GM21619 (cell line): ENCODE measurements at regions not wholly inside any gene's neighbourhood (a gene's known extent, or its start where the extent isn't known, plus 50 kb on each side); places are given as distances from the start of the nearest gene placed in this dataset.

Source experiments
- ATAC-seq: cut with Tn5 transposase; IDR thresholded peaks from one replicate; pipeline ENCODE4 v1.9.1; 2021; ENCODE audit not compliant: unreplicated experiment

DNA sequence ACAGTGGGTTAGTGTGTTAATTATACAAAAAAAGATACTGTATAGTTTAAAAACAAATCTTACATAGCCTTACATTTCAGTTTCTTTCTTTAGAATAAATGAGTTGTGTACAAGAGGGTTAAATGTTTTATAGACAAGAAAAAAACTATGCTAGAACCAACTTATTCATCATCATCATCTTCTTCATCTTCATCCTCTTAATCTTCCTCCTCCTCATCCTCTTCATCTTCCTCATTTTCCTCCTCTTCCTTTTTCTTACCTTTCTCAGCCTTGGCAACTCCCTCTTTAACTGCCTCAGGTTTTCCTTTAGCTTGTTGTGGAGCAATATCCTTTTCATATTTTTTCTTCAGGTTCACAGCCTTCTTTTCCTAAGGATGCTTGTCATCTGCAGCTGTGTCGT is 53.7 kb downstream of the RPS12 start:
- ATAC-seq = no peak

- ATAC-seq = peak; percentile 100
Observed at GRCh38 chr6:132872923-132873322, 58.6 kb downstream of the RPS12 start.

GRCh38 chr6:132877003-132877402 is 62.6 kb downstream of the RPS12 start:
- no peak for ATAC-seq

DNA sequence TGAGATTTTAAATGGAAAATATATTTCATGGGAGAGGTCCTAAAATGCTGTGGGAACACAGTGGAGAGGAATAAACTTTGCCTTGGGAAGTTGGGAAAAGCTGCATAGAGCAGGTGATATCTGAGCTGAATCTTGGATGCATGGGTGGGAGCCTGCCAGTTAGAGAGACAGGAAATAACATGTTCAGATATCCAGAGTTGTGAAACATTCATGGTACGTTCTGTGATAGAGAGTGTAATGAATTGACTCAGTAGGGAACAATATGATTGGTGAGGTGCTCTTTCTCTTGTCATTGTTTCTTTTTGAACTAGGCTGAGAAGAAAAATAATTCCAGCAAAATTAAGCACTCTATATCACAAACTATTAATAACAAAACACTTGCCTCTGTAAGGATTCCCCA is 72.8 kb downstream of the RPS12 start:
- ATAC-seq = no peak

- ATAC-seq = no peak
Observed at GRCh38 chr6:132888701-132889100, 74.3 kb downstream of the RPS12 start.

GRCh38 chr6:132892929-132893771 is 78.8 kb downstream of the RPS12 start:
- no peak for ATAC-seq

DNA sequence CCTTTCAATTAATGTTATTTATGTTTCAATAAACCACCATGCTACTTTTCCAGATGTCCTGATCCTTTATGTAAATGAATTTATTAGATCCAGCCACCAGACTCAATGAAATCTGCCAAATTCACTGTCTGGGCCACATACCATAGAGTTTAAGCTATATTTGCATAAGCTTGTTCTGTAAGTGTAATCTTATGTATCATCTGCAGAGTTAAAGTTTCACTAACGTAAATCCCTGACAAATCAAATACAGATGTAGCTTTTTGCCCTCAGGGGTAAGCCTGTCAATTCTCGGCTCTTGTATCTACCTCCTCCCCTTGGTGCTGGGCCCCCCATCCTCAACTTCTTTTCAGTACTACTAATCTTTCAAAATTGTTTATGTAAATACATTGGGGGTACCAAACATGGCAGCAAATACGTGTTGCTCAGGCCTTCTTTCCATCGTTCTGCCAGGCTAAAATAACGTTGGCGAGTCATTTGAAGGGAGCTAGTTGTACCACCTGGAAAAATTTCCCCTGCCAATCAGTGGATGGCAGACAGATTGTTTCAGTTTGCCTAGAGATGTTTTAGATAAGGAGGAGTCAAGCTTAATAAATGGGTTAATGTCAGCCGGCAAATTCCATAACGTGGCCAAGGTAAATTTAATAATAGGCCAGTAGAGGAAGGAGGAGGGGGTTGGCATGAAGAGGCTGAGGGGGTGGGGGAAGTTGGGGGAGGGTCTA is 79.6 kb downstream of the RPS12 start:
- ATAC-seq = no peak

DNA sequence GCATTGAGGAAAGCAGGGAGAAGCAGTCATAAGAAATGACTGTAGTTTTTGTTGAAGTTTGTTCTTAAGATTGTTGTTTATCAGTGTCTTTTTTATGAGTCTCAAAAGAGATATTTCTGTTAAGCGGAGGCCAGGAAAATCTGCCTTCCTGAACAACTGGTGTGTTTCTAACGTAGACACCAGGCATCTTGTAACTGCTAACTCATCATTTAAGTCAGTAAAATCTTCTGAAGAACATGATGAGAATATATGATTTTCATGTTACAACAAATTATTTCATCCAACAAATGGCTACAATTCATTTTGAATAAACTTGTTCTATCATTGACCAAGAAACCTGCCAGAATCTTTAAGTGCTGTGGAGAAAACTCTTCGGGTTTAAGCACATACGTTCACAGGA is 84.0 kb downstream of the RPS12 start:
- ATAC-seq = no peak

- no peak for ATAC-seq
Observed at GRCh38 chr6:132900849-132901248, 86.5 kb downstream of the RPS12 start.

GRCh38 chr6:132902901-132903300 is 88.5 kb downstream of the RPS12 start:
- no peak for ATAC-seq

DNA sequence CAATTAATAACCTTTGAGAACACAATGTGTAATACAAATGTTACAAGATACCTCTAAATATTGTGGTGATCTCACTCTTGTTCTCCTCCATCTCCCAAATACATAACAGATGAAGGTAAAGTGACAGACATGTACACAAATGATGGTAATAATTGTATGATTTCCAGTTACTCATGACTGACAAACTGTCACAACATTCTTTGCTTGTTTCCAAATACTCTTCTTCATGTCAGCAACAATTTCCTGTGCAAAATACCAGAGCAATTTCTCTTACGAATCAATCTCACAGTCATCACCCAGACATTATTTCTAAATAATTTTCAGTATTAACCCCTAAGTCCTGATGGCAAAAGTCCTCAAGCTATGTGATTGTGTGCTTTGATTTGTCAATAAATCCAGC is 92.9 kb downstream of the RPS12 start:
- no peak for ATAC-seq

GRCh38 chr6:132907914-132908313 is 93.5 kb downstream of the RPS12 start:
- no peak for ATAC-seq

- ATAC-seq = no peak
Observed at GRCh38 chr6:132909742-132910141, 95.4 kb downstream of the RPS12 start.

DNA sequence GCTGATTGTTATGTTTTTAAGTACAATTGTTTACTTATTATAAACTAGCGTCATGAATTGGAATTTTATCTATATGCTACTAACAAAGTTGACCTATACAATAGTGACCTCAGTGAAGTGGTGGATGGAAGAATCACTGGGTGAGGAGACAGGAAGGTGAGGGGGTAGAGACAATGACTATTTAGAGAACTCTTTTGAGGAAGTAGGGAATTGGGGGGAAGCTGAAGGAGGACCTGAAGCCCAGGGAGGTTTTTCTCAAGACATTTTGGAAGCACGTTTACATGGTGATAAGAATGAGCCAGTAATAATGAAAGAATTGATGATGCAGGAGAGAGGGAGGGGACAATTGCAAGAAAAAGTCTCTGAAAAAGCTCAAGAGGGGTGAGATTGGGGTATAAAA is 96.4 kb downstream of the RPS12 start:
- ATAC-seq = no peak

DNA sequence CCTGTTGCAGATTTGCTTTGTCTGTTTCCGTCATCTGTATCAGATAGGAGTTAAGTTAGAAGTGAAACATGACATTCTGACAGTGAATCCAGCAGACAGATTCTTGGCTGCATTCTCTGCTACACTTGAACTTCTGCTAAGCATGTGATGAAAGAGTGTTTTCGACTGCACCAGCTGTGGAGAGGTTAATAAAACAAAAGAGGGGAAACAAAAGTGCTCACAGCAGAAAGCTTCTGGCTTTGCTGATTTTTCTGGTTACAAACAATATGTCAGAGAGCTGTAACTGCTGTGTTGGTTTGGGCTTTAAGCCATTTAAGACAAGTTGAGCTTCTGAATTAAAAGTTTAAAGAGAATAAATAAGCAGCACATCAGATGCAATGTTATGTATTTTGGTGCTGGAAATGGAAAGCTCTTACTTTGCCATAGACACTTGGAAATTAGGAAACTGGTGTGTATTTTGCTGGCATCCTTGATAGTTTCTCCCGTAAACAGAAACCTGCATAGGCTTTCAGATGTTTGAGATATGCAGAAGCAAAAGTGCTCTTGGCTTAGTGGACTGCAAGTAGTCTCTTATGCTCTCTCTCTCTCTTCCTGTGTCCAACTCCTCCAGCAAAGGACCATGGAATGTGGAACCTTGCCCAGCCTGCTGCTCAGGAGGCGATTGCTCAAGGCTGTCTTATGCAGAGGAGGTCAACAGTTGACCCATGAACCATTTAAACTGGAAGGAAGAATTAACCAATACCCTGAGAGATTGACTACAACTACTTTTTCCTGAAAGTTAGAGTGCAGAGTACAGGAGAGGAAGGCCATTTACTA is 104.9 kb downstream of the RPS12 start:
- ATAC-seq = no peak

GRCh38 chr6:132927713-132928112 is 113.3 kb downstream of the RPS12 start:
- ATAC-seq = no peak

DNA sequence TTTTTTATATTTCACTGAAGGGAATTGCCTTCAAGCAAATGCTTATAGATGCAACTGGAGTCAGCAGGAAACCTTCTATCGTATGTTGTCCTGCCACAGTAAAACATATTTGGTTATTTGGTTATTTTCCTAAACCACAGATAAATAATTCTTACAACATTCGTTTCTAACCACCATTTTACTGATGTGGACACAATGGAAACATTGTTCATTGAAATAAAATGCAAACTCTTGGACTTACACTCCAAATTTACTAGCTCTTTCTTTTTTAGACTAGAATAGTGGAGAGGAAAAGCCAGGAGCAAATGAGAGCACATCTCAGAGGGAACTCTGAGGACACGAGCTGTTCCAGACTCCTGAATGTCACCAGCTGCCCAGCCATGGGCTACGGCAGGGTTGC is 114.8 kb downstream of the RPS12 start:
- ATAC-seq = no peak

DNA sequence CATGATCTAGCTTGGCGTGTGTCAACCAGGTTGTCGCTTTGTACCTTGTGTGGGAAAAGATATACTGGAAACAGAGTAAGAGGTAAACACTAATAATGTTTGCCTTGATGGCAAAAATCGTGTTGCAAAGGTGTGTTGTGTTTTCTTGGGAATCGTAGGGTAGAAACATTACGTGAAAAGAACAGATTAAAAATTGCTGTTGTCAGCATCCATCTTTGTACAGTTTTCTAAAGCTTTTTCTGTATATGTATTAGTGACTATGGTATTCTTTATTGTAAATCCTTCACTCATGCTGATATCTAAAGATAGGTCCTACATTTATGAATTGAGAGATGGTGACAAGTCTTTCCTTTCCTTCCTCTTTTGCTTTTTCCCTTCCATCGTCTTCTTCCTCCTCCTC is 116.9 kb downstream of the RPS12 start:
- no peak for ATAC-seq

DNA sequence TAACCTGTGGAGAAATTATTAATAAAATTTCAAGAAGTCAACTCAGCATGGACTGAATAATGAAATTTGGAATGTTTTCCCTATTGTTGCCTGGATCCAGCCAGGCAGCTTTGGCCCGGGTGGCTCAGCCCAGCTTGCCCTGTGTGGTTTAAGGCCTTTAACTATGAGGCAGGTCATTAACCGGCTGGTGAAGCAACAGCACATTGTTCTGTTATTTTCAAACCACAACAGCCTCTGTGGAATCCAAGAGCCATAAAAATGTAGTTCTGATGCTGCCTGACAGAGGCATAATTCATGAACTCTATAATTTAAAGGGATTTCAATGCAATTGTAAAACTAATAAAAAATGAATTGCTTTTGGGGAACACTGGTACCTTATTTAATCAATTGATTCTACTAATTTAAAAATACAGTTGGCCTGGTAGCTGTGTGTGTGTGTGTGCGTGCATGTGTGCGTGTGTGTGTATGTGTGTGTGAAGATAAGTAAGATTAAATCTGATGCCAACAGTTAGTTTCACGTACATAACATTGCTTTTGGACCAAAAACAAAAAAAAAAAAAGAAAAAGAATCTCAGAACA is 117.7 kb downstream of the RPS12 start:
- ATAC-seq = no peak

DNA sequence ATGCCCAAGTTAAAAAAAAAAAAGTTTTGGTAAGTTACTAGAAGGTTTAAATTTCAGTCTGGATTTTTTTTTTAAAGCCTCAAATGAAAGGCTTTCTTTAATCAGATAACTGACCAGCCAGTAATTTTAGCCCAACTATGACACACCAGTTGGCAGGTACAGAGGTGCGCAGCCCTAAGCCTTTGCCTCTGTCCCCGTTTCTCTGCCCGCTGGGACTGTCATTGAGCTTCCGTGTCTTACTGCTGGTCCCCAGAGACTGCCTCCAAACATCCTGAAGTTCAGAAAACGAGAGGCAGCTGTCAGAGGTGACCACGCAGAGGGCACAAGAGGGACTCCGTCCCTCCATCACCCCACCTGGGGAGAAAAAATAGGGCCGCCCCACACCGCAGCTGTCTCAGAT is 118.2 kb downstream of the RPS12 start:
- ATAC-seq = no peak

GRCh38 chr6:132933090-132933489 is 118.7 kb downstream of the RPS12 start:
- no peak for ATAC-seq
